ENCODE measurements at regions not wholly inside any gene's neighbourhood (a gene's known extent, or its start where the extent isn't known, plus 50 kb on each side); places are given as distances from the start of the nearest gene placed in this dataset.

DNA sequence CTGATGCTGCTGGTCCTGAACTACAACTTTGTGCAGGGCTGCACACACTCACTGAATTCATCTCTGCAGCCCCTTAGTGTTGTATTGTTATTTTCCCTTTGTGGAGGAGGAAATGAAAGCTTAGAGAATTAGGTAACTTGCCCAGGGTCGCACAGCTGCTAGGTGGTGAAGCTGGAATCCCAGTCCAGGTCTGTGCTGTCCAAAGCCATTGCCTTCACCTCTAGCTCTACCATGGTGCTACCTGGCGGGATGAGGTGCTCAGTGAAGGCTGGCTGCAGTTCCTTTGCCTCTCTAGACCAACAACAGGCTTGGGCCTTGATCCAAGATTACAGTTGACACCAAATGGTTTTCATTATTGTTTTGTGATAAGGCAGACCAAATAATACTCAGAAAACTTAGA lies 177.8 kb upstream of the PITX1 start:
- TF ChIP-seq, protein P1, sequence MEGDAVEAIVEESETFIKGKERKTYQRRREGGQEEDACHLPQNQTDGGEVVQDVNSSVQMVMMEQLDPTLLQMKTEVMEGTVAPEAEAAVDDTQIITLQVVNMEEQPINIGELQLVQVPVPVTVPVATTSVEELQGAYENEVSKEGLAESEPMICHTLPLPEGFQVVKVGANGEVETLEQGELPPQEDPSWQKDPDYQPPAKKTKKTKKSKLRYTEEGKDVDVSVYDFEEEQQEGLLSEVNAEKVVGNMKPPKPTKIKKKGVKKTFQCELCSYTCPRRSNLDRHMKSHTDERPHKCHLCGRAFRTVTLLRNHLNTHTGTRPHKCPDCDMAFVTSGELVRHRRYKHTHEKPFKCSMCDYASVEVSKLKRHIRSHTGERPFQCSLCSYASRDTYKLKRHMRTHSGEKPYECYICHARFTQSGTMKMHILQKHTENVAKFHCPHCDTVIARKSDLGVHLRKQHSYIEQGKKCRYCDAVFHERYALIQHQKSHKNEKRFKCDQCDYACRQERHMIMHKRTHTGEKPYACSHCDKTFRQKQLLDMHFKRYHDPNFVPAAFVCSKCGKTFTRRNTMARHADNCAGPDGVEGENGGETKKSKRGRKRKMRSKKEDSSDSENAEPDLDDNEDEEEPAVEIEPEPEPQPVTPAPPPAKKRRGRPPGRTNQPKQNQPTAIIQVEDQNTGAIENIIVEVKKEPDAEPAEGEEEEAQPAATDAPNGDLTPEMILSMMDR (IDR thresholded peaks at IDR 0.05), result no peak
- ATAC-seq (no peak), DNase-seq (no peak)
- no peaks in the 10 kb centered on the region for H3K36me3 ChIP-seq (ENCODE audit: low read depth)
- no peaks in the 10 kb centered on the region for H3K9me3 ChIP-seq
- no peaks in the 10 kb centered on the region for H3K4me1 ChIP-seq (ENCODE audit: low read depth)
- H3K4me3 ChIP-seq, result no peak overlapping the region
- intact Hi-C loops (cut with DNase I, micrococcal nuclease), result loop anchor here in 1 of 2 donors (10.0 kb wide), 1 partner anchor 123 kb away; no protein-coding TSS in a partner anchor

DNA sequence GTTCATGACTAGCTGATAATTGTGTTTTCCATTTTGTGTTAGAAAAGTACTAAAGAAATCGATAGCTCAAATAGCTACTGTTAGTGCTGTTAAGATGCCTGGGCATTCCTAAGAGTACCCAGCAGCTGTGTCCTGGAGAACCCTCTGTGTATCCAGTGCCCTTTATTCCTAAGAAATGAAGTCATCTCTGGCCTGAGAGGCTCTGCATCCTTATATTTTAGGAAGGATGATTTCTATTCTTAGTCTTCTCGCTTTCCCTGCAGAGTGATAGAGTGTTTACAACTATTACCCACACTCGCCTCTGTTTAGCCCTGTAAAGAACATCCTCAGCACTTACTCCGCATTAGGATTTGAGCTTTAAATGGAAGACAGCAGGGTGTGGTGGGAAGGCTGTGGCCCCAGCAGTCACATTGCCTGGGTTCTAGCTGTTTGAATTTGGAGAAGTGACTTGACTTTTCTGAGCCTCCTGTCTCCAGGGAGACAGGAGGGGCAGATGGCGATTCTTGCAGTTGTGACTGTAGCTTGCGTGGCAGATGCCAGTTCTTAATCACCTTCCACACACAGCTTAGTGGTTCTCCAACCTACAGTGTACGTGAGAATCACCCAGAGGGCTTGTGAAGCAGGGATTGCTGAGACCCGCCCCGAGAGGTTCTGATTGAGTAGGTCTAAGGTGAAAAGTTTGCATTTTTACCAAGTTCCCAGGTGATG lies 177.2 kb upstream of the PITX1 start:
- Histone ChIP-seq H3K4me3 (no peak overlapping the region), H3K36me3 (ENCODE audit: low read depth) (no peaks in the 10 kb centered on the region), H3K4me1 (ENCODE audit: low read depth) (no peaks in the 10 kb centered on the region), H3K9me3 (no peaks in the 10 kb centered on the region)
- no peak for ATAC-seq
- intact Hi-C loops (cut with DNase I, micrococcal nuclease), result loop anchor here in 1 of 2 donors (10.0 kb wide), 1 partner anchor 124 kb away; no protein-coding TSS in a partner anchor
- DNase-seq, result no peak
- TF ChIP-seq, protein P1 (IDR thresholded peaks at IDR 0.05), result no peak

DNA sequence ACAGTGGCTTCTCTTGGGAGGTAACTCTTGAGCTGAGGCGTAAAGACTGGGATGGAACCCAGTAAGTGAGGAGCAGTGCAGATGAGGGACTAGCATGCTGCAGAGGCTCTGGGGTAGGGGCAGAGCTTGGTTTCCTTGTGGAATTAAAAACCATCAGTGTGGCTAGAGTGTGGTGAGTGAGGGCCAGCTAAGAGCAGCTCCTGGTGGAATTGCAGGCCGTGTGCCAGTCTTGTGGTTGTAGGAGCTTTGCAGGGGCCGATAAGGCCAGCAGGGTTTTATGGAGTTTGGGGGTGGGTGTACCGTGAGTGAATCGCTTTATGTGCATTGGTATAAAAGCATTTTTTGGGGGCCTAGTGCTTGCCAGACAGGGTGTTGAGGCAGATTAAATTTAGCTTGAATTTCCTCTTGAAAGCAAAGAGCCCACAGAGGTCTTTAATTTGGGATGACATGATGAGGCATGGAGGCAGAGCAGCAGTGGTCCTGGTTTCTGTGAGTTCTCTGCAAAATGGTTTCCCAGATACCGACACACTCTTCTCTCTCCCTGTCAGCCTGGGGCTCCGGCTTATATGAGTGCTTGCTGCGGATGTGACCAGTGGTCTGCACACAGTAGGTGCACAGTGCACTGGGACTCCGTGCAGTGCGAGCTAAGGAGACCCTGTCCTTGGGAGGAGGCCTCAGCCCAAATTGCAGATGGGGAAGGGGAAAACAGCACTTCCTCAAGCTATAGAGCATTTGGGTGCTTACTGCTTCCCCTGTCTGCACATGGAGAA lies 176.4 kb upstream of the PITX1 start:
- Histone ChIP-seq H3K36me3 (ENCODE audit: low read depth) (no peaks in the 10 kb centered on the region), H3K9me3 (no peaks in the 10 kb centered on the region), H3K4me1 (ENCODE audit: low read depth) (no peaks in the 10 kb centered on the region), H3K4me3 (no peak overlapping the region)
- intact Hi-C loops (cut with DNase I, micrococcal nuclease), result loop anchor here in 1 of 2 donors (10.0 kb wide), 1 partner anchor 124 kb away; no protein-coding TSS in a partner anchor
- TF ChIP-seq, protein P1 (IDR thresholded peaks at IDR 0.05), result no peak
- DNase-seq, result no peak
- ATAC-seq, result no peak

DNA sequence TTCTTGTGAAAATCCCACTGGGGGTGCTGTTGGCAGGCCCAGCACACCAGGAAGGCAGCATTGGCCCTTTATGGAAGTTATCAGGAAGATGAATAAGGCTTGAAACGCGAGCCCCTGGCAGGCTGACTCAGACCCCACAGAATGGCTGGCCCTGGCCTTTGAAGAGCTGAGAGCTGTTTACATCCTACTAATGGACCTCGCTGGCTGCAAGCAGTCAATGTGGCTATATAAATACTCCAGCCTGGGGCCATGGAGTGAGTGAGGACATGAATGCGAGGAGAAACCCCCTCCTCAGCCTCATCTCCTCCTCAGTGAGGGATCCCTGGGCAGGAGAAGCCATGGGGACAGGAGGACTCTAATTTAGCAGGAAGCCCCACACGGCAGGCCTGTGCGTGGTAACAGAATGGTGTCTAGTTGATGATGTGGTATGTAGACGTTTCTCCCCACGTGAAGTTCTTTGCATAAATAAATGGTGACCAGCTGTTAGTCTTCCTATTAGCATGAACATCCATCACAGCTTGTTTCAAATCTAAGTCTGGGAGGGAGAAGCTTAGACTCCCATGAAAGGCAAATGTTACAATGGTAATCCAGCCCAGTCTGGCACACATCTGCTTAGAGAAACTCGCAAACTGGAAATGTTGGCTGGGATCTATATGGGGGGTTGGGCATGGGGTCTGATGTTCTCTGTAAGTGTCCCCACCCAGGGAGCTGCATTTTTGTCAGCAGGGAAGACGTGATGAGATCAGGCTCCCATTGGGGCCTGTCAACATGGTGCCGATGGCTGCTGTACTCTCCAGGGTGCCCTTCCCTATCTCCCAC lies 175.1 kb upstream of the PITX1 start:
- H3K9me3 ChIP-seq, result no peaks in the 10 kb centered on the region
- TF ChIP-seq, protein P1 (IDR thresholded peaks at IDR 0.05), result no peak
- DNase-seq, result peak in 1 of 3 donors; percentile 24
- no peaks in the 10 kb centered on the region for H3K36me3 ChIP-seq (ENCODE audit: low read depth)
- H3K4me3 ChIP-seq, result no peak overlapping the region
- peak; percentile 54 for ATAC-seq
- H3K4me1 ChIP-seq (ENCODE audit: low read depth), result no peaks in the 10 kb centered on the region
- intact Hi-C loops (cut with DNase I, micrococcal nuclease), result loop anchor here in 1 of 2 donors (10.0 kb wide), 1 partner anchor 126 kb away; no protein-coding TSS in a partner anchor

DNA sequence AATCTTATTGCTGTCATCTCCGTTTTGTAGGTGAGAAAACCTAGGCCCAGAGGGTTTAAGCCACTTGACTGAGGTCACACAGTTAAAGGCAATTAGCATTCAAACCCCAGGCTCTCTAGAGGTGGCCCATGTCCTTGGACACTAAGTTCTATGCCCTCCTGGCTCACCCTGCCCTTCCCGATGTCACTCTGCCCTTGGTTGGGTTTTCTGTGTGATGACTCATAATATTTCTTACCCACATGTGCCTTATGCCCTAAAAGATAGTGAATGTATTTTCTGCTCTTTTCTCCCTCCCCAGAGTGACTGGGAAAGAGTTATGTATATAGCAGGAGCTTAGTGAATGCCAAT lies 174.5 kb upstream of the PITX1 start:
- H3K4me1 ChIP-seq (ENCODE audit: low read depth), result no peaks in the 10 kb centered on the region
- no peak for ATAC-seq
- H3K4me3 ChIP-seq, result no peak overlapping the region
- H3K9me3 ChIP-seq, result no peaks in the 10 kb centered on the region
- TF ChIP-seq, protein P1 (IDR thresholded peaks at IDR 0.05), result no peak
- intact Hi-C loops (cut with DNase I, micrococcal nuclease), result loop anchor here in 1 of 2 donors (10.0 kb wide), 1 partner anchor 126 kb away; no protein-coding TSS in a partner anchor
- no peaks in the 10 kb centered on the region for H3K36me3 ChIP-seq (ENCODE audit: low read depth)
- no peak for DNase-seq
